ENCODE measurements at regions not wholly inside any gene's neighbourhood (a gene's known extent, or its start where the extent isn't known, plus 50 kb on each side); places are given as distances from the start of the nearest gene placed in this dataset.
"Not testable (repeated sequence)": the region's sequence is repeated elsewhere in the genome, so short reads cannot be mapped to it uniquely, and the experiment has no call there.

DNA sequence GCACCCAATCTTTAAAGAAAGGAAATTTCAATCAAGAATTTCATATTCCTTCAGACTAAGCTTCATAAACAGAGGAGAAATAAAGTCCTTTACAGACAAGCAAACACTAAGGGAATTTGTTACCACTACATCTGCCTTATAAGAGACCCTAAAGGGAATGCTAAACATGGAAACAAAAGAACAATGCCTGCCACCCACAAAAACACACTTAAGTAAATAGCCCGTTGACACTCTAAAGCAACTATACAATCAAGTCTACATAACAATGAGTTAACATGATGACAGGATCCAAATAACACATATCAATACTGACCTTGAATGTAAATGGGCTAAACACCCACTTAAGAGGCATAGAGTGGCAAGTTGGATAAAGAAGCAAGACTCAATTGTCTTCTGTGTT, 1056.9 kb upstream of the ATXN8OS start:
- WGBS (ENCODE audit: insufficient coverage), result 40% methylated on average over 1 of the region's 1 CpG
- H3K27me3 ChIP-seq (ENCODE audit: control insufficient read depth, insufficient read depth, low read length), result no peaks in the 10 kb centered on the region
- no peaks in the 10 kb centered on the region for H3K36me3 ChIP-seq (ENCODE audit: control insufficient read depth, insufficient read depth, low read length)
- DNase-seq, result no peak
- no peak overlapping the region for H3K27ac ChIP-seq (ENCODE audit: low read length)
- peaks cover 5% of the 10 kb centered on the region for H3K9me3 ChIP-seq (replicated peaks; ENCODE audit: control insufficient read depth, low read depth, low read length)
- no peaks in the 10 kb centered on the region for H3K4me1 ChIP-seq (ENCODE audit: control insufficient read depth, insufficient read depth, low read length)
- no peak overlapping the region for H3K4me3 ChIP-seq (ENCODE audit: low read length)

DNA sequence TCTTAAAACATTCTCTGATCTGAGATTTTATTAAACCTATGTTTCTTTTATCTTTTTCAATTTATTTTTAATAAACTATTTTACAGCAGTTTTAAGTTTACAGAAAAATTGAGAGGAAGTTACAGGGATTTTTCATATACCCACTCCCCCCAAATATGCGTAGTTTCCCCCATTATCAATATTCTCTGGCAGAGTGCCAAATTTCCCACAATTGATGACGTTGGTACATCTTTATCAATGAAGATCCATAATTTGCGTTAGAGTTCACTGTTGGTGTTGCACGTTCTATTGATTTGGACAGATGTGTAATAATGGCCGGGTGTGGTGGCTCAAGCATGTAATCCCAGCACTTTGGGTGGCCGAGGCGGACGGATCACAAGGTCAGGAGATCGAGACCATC, 1063.0 kb upstream of the ATXN8OS start:
- DNase-seq, result no peak
- Histone ChIP-seq H3K4me3 (ENCODE audit: low read length) (no peak overlapping the region), H3K36me3 (ENCODE audit: control insufficient read depth, insufficient read depth, low read length) (no peaks in the 10 kb centered on the region), H3K4me1 (ENCODE audit: control insufficient read depth, insufficient read depth, low read length) (no peaks in the 10 kb centered on the region), H3K27ac (ENCODE audit: low read length) (no peak overlapping the region), H3K9me3 (replicated peaks; ENCODE audit: control insufficient read depth, low read depth, low read length) (no peaks in the 10 kb centered on the region), H3K27me3 (ENCODE audit: control insufficient read depth, insufficient read depth, low read length) (no peaks in the 10 kb centered on the region)
- WGBS (ENCODE audit: insufficient coverage), result 96% methylated on average over 7 of the region's 9 CpGs

DNA sequence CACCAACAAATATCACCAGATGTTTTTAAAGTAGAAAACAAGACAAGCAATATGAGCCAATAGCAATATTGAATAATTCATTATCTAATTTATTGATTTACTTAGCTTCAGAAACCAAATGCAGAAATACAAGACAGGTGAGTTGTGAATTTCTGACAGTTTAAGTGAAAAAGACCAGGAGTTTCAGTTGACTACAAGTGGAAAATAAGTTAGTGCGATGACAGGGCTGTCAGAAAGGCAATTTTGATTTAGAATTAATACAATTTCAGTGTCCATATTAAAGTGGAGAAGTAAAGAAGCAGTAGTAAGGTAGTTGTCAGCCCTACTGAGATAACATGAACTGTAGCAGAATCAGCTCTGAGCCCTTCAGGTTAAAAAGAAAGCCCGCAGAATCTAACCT, 1066.7 kb upstream of the ATXN8OS start:
- Histone ChIP-seq H3K4me1 (ENCODE audit: control insufficient read depth, insufficient read depth, low read length) (no peaks in the 10 kb centered on the region), H3K4me3 (ENCODE audit: low read length) (no peak overlapping the region), H3K27ac (ENCODE audit: low read length) (no peak overlapping the region), H3K36me3 (ENCODE audit: control insufficient read depth, insufficient read depth, low read length) (no peaks in the 10 kb centered on the region), H3K27me3 (ENCODE audit: control insufficient read depth, insufficient read depth, low read length) (no peaks in the 10 kb centered on the region), H3K9me3 (replicated peaks; ENCODE audit: control insufficient read depth, low read depth, low read length) (no peaks in the 10 kb centered on the region)
- no CpG with 5 or more reads among the region's 2 CpGs for WGBS (ENCODE audit: insufficient coverage)
- DNase-seq, result no peak

DNA sequence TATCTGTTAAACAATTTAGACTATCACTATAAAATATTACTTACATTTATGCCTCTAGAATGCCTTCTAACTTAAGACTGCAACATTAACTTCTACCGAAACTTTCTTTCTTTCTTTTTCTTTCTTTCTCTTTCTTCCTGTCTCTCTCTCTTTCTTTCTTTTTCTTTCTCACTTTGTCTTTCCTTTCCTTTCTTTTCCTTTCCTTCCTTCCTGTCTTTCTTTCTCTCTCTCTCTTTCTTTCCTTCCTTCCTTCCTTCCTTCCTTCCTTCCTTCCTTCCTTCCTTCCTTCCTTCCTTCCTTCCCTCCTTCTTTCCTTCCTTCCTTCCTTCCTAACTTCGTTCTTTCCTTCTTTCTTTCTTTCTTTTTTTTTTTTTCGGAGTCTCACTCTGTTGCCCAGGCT, 1071.9 kb upstream of the ATXN8OS start:
- Histone ChIP-seq H3K27ac (ENCODE audit: low read length) (no peak overlapping the region), H3K27me3 (ENCODE audit: control insufficient read depth, insufficient read depth, low read length) (no peaks in the 10 kb centered on the region), H3K9me3 (replicated peaks; ENCODE audit: control insufficient read depth, low read depth, low read length) (no peaks in the 10 kb centered on the region), H3K4me3 (ENCODE audit: low read length) (no peak overlapping the region), H3K4me1 (ENCODE audit: control insufficient read depth, insufficient read depth, low read length) (no peaks in the 10 kb centered on the region), H3K36me3 (ENCODE audit: control insufficient read depth, insufficient read depth, low read length) (no peaks in the 10 kb centered on the region)
- WGBS (ENCODE audit: insufficient coverage), result 78% methylated on average over 2 of the region's 3 CpGs
- no peak for DNase-seq

DNA sequence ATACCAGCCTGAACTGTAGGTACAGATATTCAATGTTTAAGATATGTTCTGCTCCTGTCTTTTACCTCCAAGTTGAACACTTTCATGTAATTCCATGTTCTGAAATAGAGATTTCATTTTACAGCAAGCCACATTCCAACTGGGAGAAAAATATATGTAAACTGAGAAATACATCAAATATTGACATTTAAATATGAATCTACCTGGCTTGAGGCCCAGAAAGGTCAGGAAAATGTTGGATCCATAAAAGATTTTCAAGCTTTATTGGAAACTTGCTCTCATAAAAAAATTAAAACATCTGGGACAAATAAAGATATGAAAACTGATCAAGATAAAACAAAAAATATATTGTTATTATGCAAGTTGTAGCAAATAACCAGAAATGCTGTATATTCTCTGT, 1078.7 kb upstream of the ATXN8OS start:
- Histone ChIP-seq H3K9me3 (replicated peaks; ENCODE audit: control insufficient read depth, low read depth, low read length) (no peaks in the 10 kb centered on the region), H3K27ac (ENCODE audit: low read length) (no peak overlapping the region), H3K36me3 (ENCODE audit: control insufficient read depth, insufficient read depth, low read length) (no peaks in the 10 kb centered on the region), H3K4me1 (ENCODE audit: control insufficient read depth, insufficient read depth, low read length) (no peaks in the 10 kb centered on the region), H3K4me3 (ENCODE audit: low read length) (no peak overlapping the region), H3K27me3 (ENCODE audit: control insufficient read depth, insufficient read depth, low read length) (no peaks in the 10 kb centered on the region)
- peak; percentile 30 for DNase-seq

DNA sequence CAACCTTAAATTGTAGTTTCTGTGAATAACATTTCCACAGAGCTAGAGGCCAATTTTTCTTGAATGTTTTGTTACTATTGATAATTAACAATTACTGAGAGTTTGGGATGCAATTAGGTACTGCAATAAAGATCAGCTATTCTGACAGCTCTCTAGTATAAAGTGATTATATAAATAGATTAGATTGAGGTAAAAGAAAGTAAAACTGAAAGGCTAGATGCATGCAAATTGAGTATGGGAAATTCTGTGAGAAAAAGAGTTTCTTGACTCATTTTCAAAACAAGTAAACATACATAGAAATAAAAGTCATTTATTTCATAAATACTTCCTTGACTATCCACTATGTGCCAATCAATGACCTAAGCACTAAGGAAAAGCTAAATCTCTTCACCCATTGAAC, 1087.5 kb upstream of the ATXN8OS start:
- Histone ChIP-seq H3K36me3 (ENCODE audit: control insufficient read depth, insufficient read depth, low read length) (no peaks in the 10 kb centered on the region), H3K4me1 (ENCODE audit: control insufficient read depth, insufficient read depth, low read length) (no peaks in the 10 kb centered on the region), H3K27me3 (ENCODE audit: control insufficient read depth, insufficient read depth, low read length) (no peaks in the 10 kb centered on the region), H3K27ac (ENCODE audit: low read length) (no peak overlapping the region), H3K4me3 (ENCODE audit: low read length) (no peak overlapping the region), H3K9me3 (replicated peaks; ENCODE audit: control insufficient read depth, low read depth, low read length) (no peaks in the 10 kb centered on the region)
- DNase-seq, result no peak

DNA sequence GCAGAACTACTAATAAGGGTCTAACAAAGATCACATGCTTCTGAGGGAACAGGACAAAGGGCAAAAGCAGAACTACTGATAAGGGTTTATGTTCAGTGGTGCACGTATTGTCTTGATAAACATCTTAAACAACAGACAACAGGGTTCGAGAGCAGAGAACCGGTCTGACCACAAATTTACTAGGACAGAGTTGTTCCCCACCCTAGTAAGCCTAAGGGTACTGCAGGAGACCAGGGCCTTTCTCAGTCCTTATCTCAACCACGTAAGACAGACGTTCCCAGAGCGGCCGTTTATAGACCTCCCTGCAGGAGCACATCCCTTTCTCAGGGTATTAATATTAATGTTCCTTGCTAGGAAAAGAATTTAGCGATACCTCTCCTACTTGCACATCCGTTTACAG, 1089.5 kb upstream of the ATXN8OS start:
- H3K36me3 ChIP-seq (ENCODE audit: control insufficient read depth, insufficient read depth, low read length); H3K27ac ChIP-seq (ENCODE audit: low read length); H3K4me1 ChIP-seq (ENCODE audit: control insufficient read depth, insufficient read depth, low read length); DNase-seq; H3K4me3 ChIP-seq (ENCODE audit: low read length); H3K9me3 ChIP-seq (replicated peaks; ENCODE audit: control insufficient read depth, low read depth, low read length); H3K27me3 ChIP-seq (ENCODE audit: control insufficient read depth, insufficient read depth, low read length): not testable (repeated sequence)
- 93% methylated on average over 3 of the region's 9 CpGs for WGBS (ENCODE audit: insufficient coverage)

DNA sequence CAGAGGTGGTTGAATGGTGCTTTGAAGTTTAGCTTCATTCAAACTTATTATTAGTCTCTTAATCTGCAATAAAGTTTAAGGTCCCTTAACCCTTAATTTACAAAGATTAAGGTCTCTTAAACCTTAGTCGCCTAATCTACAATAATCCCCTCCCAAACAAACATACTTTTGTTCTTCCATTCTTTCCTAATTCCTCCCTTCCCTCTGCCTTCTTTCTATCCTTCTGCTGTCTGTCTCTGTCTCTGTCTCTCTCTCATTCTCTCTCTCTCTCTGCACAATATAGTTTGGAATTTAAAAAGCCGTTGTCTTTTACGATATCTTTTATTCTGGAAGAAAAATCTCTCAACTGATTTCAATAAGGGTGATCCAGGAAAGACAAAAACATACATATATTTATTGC, 1096.8 kb upstream of the ATXN8OS start:
- no peak overlapping the region for H3K4me3 ChIP-seq (ENCODE audit: low read length)
- H3K27me3 ChIP-seq (ENCODE audit: control insufficient read depth, insufficient read depth, low read length), result no peaks in the 10 kb centered on the region
- no peak for DNase-seq
- H3K4me1 ChIP-seq (ENCODE audit: control insufficient read depth, insufficient read depth, low read length), result no peaks in the 10 kb centered on the region
- H3K27ac ChIP-seq (ENCODE audit: low read length), result no peak overlapping the region
- H3K36me3 ChIP-seq (ENCODE audit: control insufficient read depth, insufficient read depth, low read length), result no peaks in the 10 kb centered on the region
- WGBS (ENCODE audit: insufficient coverage), result 83% methylated on average over 1 of the region's 3 CpGs
- H3K9me3 ChIP-seq (replicated peaks; ENCODE audit: control insufficient read depth, low read depth, low read length), result no peaks in the 10 kb centered on the region

DNA sequence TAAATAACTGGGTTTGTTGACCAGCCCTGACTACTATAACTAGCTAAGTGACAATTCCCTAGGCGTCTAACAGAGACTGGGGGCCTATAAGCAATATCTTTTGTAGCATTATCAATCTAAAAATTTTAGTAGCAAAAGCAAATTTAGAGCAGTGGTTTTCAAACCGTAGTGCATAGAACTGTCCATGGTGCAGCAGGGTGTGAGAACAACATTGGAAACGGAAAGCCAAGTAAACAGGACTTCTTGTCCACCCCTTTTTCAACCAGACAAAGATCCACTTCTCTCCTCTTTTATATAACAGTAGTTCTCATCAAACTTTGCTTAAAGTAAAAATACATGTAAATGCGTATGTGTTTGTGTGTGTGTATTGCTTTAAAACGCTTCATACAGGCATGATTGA, 1099.1 kb upstream of the ATXN8OS start:
- H3K9me3 ChIP-seq (replicated peaks; ENCODE audit: control insufficient read depth, low read depth, low read length), result no peaks in the 10 kb centered on the region
- no peak for DNase-seq
- no peak overlapping the region for H3K27ac ChIP-seq (ENCODE audit: low read length)
- H3K27me3 ChIP-seq (ENCODE audit: control insufficient read depth, insufficient read depth, low read length), result no peaks in the 10 kb centered on the region
- no peak overlapping the region for H3K4me3 ChIP-seq (ENCODE audit: low read length)
- no peaks in the 10 kb centered on the region for H3K4me1 ChIP-seq (ENCODE audit: control insufficient read depth, insufficient read depth, low read length)
- no peaks in the 10 kb centered on the region for H3K36me3 ChIP-seq (ENCODE audit: control insufficient read depth, insufficient read depth, low read length)
- no CpG with 5 or more reads among the region's 5 CpGs for WGBS (ENCODE audit: insufficient coverage)

DNA sequence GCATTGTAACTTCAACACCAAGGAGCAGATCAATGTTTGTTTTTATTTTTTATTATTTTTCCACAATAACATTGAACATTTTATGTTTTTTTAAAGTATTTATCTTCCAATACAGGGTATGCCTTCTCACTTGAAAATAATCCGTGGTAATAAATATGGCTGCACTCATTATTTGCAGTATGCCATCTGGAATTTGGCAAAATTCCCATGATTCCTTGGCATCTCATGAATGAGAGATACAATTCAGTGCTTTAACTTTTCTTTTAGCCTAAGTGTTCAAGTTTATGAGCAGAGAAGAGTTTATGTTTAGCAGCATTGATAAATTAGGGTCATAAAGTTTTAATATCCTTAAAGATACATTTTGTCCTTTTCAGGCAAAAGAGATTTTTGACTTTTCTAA, 1109.6 kb upstream of the ATXN8OS start:
- no peaks in the 10 kb centered on the region for H3K27me3 ChIP-seq (ENCODE audit: control insufficient read depth, insufficient read depth, low read length)
- H3K4me1 ChIP-seq (ENCODE audit: control insufficient read depth, insufficient read depth, low read length), result no peaks in the 10 kb centered on the region
- WGBS (ENCODE audit: insufficient coverage), result no CpG with 5 or more reads among the region's 1 CpG
- peak; percentile 1 for DNase-seq
- no peak overlapping the region for H3K4me3 ChIP-seq (ENCODE audit: low read length)
- H3K36me3 ChIP-seq (ENCODE audit: control insufficient read depth, insufficient read depth, low read length), result no peaks in the 10 kb centered on the region
- H3K27ac ChIP-seq (ENCODE audit: low read length), result no peak overlapping the region
- peaks cover 2% of the 10 kb centered on the region for H3K9me3 ChIP-seq (replicated peaks; ENCODE audit: control insufficient read depth, low read depth, low read length)

DNA sequence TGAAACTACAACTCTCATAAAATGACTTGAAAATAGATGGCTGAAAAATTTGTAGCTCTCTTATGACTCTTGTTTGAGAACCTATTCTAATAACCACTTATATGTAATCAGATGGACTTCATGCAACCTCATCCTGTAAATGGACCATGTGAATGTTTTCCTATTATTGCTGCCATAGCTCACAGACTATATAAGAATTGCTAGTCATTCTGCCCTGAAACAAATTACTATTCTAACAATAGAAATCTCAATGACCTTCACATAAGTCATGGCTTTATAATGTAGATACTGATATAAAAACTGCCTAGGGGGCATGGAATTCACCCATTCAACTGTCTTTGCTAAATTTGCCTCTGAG, 1111.0 kb upstream of the ATXN8OS start:
- Histone ChIP-seq H3K27me3 (ENCODE audit: control insufficient read depth, insufficient read depth, low read length) (no peaks in the 10 kb centered on the region), H3K4me1 (ENCODE audit: control insufficient read depth, insufficient read depth, low read length) (no peaks in the 10 kb centered on the region), H3K27ac (ENCODE audit: low read length) (no peak overlapping the region), H3K36me3 (ENCODE audit: control insufficient read depth, insufficient read depth, low read length) (no peaks in the 10 kb centered on the region), H3K4me3 (ENCODE audit: low read length) (no peak overlapping the region), H3K9me3 (replicated peaks; ENCODE audit: control insufficient read depth, low read depth, low read length) (peaks cover 2% of the 10 kb centered on the region)
- no peak for DNase-seq

All from muscle of leg (tissue), 3 donors.